HG02938 (cell line): ENCODE measurements at regions not wholly inside any gene's neighbourhood (a gene's known extent, or its start where the extent isn't known, plus 50 kb on each side); places are given as distances from the start of the nearest gene placed in this dataset.

Experiments used
- ATAC-seq: cut with Tn5 transposase; IDR thresholded peaks from one replicate; pipeline ENCODE4 v1.9.1; 2021; ENCODE audit warnings: mild to moderate bottlenecking, moderate library complexity; ENCODE audit not compliant: unreplicated experiment

- ATAC-seq: no peak
Observed at GRCh38 chr10:7507887-7508726, 97.3 kb upstream of the SFMBT2 start.

- no peak for ATAC-seq
Observed at GRCh38 chr10:7506571-7506970, 95.7 kb upstream of the SFMBT2 start.

- no peak for ATAC-seq
Observed at GRCh38 chr10:7505196-7505595, 94.4 kb upstream of the SFMBT2 start.

- ATAC-seq: no peak
Observed at GRCh38 chr10:7503190-7503589, 92.4 kb upstream of the SFMBT2 start.

GRCh38 chr10:7501157-7501556 is 90.3 kb upstream of the SFMBT2 start:
- no peak for ATAC-seq

- ATAC-seq: no peak
Observed at GRCh38 chr10:7498111-7498510, 87.3 kb upstream of the SFMBT2 start.

- ATAC-seq: no peak
Observed at GRCh38 chr10:7493996-7494395, 83.2 kb upstream of the SFMBT2 start.

- no peak for ATAC-seq
Observed at GRCh38 chr10:7492660-7493046, 81.8 kb upstream of the SFMBT2 start.

GRCh38 chr10:7491949-7492659 is 81.3 kb upstream of the SFMBT2 start:
- peak; percentile 91 for ATAC-seq

- ATAC-seq: no peak
Observed at GRCh38 chr10:7491230-7491629, 80.4 kb upstream of the SFMBT2 start.

GRCh38 chr10:7488418-7488829 is 77.6 kb upstream of the SFMBT2 start:
- ATAC-seq: no peak

GRCh38 chr10:7487528-7487927 is 76.7 kb upstream of the SFMBT2 start:
- no peak for ATAC-seq

GRCh38 chr10:7486528-7486927 is 75.7 kb upstream of the SFMBT2 start:
- ATAC-seq: no peak

GRCh38 chr10:7485799-7486198 is 75.0 kb upstream of the SFMBT2 start:
- ATAC-seq: no peak

GRCh38 chr10:7485244-7485556 is 74.4 kb upstream of the SFMBT2 start:
- ATAC-seq: peak; percentile 5

- ATAC-seq: peak; percentile 67
Observed at GRCh38 chr10:7484456-7485243, 73.8 kb upstream of the SFMBT2 start.

- no peak for ATAC-seq
Observed at GRCh38 chr10:7483848-7484247, 73.0 kb upstream of the SFMBT2 start.

GRCh38 chr10:7482992-7483391 is 72.2 kb upstream of the SFMBT2 start:
- no peak for ATAC-seq

GRCh38 chr10:7481368-7481765 is 70.5 kb upstream of the SFMBT2 start:
- no peak for ATAC-seq

- peak; percentile 36 for ATAC-seq
Observed at GRCh38 chr10:7480742-7481367, 70.0 kb upstream of the SFMBT2 start.
